Neural progenitor cell (in vitro differentiated cells): ENCODE measurements at regions not wholly inside any gene's neighbourhood (a gene's known extent, or its start where the extent isn't known, plus 50 kb on each side); places are given as distances from the start of the nearest gene placed in this dataset.

Source experiments
- EZH2 ChIP-seq: fragments of 200-600 bp; sonication (generic); IDR thresholded peaks from 2 replicates; pipeline ENCODE4 v1.6.1; 2017; ENCODE audit warnings: antibody characterized with exemption, mild to moderate bottlenecking, moderate library complexity
- TF ChIP-seq, protein P1 (sequence below): fragments of 200-600 bp; sonication (generic); IDR thresholded peaks from 2 replicates; pipeline ENCODE4 v1.5.1; 2017; ENCODE audit warnings: antibody characterized with exemption, mild to moderate bottlenecking

DNA sequence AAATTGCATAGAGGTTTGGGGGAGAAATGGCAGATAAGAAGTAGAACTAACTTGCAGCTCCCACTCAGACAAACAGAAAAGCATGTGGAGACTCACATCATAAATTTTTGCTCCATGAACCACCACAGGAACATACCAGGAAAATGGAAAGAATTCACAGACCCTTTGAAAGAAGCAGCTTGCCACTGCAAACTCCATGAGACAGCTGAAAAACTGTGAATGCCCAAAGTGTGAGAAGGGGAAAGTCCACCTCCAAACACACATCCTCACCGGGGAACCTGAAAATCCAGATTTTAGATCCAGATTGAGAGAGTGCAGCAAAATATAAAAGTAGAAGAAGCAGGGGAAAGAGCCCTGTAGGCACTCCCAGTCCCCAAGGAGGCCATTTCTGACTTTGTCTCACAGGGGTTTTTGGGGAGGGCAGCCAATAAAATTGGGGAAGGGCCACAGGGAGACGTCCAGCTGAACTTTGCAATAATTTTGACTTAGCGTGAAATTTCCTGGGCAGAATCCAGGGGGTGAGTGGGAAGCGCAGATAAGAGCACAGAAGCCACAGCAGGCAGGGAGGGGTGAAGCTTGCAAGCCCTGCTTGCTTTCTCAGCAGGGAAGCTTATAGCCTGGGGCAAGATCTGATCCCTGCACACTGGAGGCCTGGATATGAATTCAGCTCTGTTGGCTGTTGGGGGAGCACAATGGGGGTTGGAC is 183.4 kb upstream of the UBE2E2 start:
- TF ChIP-seq, protein P1, sequence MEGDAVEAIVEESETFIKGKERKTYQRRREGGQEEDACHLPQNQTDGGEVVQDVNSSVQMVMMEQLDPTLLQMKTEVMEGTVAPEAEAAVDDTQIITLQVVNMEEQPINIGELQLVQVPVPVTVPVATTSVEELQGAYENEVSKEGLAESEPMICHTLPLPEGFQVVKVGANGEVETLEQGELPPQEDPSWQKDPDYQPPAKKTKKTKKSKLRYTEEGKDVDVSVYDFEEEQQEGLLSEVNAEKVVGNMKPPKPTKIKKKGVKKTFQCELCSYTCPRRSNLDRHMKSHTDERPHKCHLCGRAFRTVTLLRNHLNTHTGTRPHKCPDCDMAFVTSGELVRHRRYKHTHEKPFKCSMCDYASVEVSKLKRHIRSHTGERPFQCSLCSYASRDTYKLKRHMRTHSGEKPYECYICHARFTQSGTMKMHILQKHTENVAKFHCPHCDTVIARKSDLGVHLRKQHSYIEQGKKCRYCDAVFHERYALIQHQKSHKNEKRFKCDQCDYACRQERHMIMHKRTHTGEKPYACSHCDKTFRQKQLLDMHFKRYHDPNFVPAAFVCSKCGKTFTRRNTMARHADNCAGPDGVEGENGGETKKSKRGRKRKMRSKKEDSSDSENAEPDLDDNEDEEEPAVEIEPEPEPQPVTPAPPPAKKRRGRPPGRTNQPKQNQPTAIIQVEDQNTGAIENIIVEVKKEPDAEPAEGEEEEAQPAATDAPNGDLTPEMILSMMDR, result no peak
- no peak for TF ChIP-seq EZH2
